ENCODE measurements at regions not wholly inside any gene's neighbourhood (a gene's known extent, or its start where the extent isn't known, plus 50 kb on each side); places are given as distances from the start of the nearest gene placed in this dataset.

GRCh38 chr3:72149645-72150300 lies 364.8 kb upstream of the PROK2 start:
- H3K27ac ChIP-seq (ENCODE audit: low read length), result no peak overlapping the region
- POLR2A ChIA-PET, result no interaction called here
- H3K4me3 ChIP-seq (ENCODE audit: low read depth in 2 of 2, low read length in 2 of 2), result no peak overlapping the region
- intact Hi-C loops (cut with micrococcal nuclease; ENCODE audit: unreplicated experiment) (no loop called here), in situ Hi-C loops (cut with HindIII; ENCODE audit: low pct_unique_long_range_greater_than_20kb, low sequenced_read_pairs) (no loop called here)
- H3K9me3 ChIP-seq (ENCODE audit: control insufficient read depth, insufficient read depth, low read depth, low read length), result no peaks in the 10 kb centered on the region
- no TSS peak for BruUV-seq (replicated peaks)
- H3K36me3 ChIP-seq (ENCODE audit: control insufficient read depth, insufficient read depth, low read length), result peaks cover 2% of the 10 kb centered on the region; the same call in 1 of the 2 replicates
- H3K4me1 ChIP-seq (ENCODE audit: control insufficient read depth, insufficient read depth, low read length), result no peaks in the 10 kb centered on the region
- ATAC-seq (no peak), DNase-seq (ENCODE audit: low read depth, low spot score) (no peak)
- no peaks in the 10 kb centered on the region for H3K27me3 ChIP-seq (ENCODE audit: control insufficient read depth, insufficient read depth, low read length)
- CTCF ChIA-PET, result no interaction called here
- no peak for TF ChIP-seq TCF7L2 (IDR thresholded peaks at IDR 0.05; ENCODE audit: low read depth, low read length)
- TF ChIP-seq POLR2AphosphoS5 (IDR thresholded peaks at IDR 0.05; ENCODE audit: low read depth, low read length), result no peak
- no peak for TF ChIP-seq SIN3A (IDR thresholded peaks at IDR 0.05; ENCODE audit: borderline replicate concordance, insufficient read depth, low read depth, low read length)
- no peak for TF ChIP-seq CTCF (IDR thresholded peaks at IDR 0.05)
- TF ChIP-seq, protein P1, sequence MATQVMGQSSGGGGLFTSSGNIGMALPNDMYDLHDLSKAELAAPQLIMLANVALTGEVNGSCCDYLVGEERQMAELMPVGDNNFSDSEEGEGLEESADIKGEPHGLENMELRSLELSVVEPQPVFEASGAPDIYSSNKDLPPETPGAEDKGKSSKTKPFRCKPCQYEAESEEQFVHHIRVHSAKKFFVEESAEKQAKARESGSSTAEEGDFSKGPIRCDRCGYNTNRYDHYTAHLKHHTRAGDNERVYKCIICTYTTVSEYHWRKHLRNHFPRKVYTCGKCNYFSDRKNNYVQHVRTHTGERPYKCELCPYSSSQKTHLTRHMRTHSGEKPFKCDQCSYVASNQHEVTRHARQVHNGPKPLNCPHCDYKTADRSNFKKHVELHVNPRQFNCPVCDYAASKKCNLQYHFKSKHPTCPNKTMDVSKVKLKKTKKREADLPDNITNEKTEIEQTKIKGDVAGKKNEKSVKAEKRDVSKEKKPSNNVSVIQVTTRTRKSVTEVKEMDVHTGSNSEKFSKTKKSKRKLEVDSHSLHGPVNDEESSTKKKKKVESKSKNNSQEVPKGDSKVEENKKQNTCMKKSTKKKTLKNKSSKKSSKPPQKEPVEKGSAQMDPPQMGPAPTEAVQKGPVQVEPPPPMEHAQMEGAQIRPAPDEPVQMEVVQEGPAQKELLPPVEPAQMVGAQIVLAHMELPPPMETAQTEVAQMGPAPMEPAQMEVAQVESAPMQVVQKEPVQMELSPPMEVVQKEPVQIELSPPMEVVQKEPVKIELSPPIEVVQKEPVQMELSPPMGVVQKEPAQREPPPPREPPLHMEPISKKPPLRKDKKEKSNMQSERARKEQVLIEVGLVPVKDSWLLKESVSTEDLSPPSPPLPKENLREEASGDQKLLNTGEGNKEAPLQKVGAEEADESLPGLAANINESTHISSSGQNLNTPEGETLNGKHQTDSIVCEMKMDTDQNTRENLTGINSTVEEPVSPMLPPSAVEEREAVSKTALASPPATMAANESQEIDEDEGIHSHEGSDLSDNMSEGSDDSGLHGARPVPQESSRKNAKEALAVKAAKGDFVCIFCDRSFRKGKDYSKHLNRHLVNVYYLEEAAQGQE (IDR thresholded peaks at IDR 0.05; ENCODE audit: insufficient read depth in 1 of 2, low read depth in 2 of 2, low read length in 1 of 2), result no peak

DNA sequence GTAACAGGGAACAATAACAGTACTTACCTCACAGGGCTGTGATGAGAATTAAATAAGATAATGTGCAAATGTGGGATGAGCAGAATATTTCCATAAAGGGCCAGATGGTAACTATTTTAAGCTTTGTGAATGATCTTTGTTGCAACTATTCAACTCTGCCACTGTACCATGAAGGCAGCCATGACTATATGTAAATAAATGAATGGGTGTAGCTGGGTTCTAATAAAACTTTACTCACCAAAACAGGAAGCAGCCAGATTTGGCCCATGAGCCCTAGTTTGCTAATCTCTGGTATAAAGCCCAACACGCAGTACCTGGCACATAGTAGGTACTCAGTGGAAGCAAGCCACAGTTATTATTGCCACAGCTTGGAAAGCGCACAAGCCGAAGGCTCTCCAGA lies 362.7 kb upstream of the PROK2 start:
- ATAC-seq (no peak), DNase-seq (ENCODE audit: low read depth, low spot score) (no peak)
- Histone ChIP-seq H3K4me3 (ENCODE audit: low read depth in 2 of 2, low read length in 2 of 2) (no peak overlapping the region), H3K27ac (ENCODE audit: low read length) (no peak overlapping the region), H3K9me3 (ENCODE audit: control insufficient read depth, insufficient read depth, low read depth, low read length) (no peaks in the 10 kb centered on the region), H3K27me3 (ENCODE audit: control insufficient read depth, insufficient read depth, low read length) (no peaks in the 10 kb centered on the region; the same call in 1 of the 2 replicates), H3K4me1 (ENCODE audit: control insufficient read depth, insufficient read depth, low read length) (no peaks in the 10 kb centered on the region), H3K36me3 (ENCODE audit: control insufficient read depth, insufficient read depth, low read length) (no peaks in the 10 kb centered on the region)
- no TSS peak for BruUV-seq (replicated peaks)
- ChIA-PET CTCF (no interaction called here), POLR2A (no interaction called here)
- TF ChIP-seq SIN3A (IDR thresholded peaks at IDR 0.05; ENCODE audit: borderline replicate concordance, insufficient read depth, low read depth, low read length) (no peak), TCF7L2 (IDR thresholded peaks at IDR 0.05; ENCODE audit: low read depth, low read length) (no peak), CTCF (IDR thresholded peaks at IDR 0.05) (no peak), POLR2AphosphoS5 (IDR thresholded peaks at IDR 0.05; ENCODE audit: low read depth, low read length) (no peak)
- TF ChIP-seq, protein P1 (IDR thresholded peaks at IDR 0.05; ENCODE audit: insufficient read depth in 1 of 2, low read depth in 2 of 2, low read length in 1 of 2), result no peak
- in situ Hi-C loops (cut with HindIII; ENCODE audit: low pct_unique_long_range_greater_than_20kb, low sequenced_read_pairs) (no loop called here), intact Hi-C loops (cut with micrococcal nuclease; ENCODE audit: unreplicated experiment) (no loop called here)
